Testis (tissue), 2 donors: ENCODE measurements at regions not wholly inside any gene's neighbourhood (a gene's known extent, or its start where the extent isn't known, plus 50 kb on each side); places are given as distances from the start of the nearest gene placed in this dataset.

Experiments used
- DNase-seq: peaks from one replicate; pipeline ENCODE4 v3.0.0-alpha.2; 2019
- H3K27ac ChIP-seq, 2 donors: fragments of 200-600 bp; sonication (generic); one replicate each; pipeline ENCODE4 v1.5.1; 2019
- H3K27me3 ChIP-seq: fragments of 200-600 bp; sonication (generic); one replicate; pipeline ENCODE4 v1.5.1; 2019
- H3K36me3 ChIP-seq: fragments of 200-600 bp; sonication (generic); one replicate; pipeline ENCODE4 v1.5.1; 2017; ENCODE audit warnings: low read depth; ENCODE audit errors: missing control alignments
- H3K4me1 ChIP-seq: fragments of 200-600 bp; sonication (generic); one replicate; pipeline ENCODE4 v1.5.1; 2019
- H3K4me3 ChIP-seq, 2 donors: fragments of 200-600 bp; sonication (generic); one replicate each; pipeline ENCODE4 v1.5.1; 2017 to 2019
- H3K9me3 ChIP-seq: fragments of 200-600 bp; sonication (generic); one replicate; pipeline ENCODE4 v1.5.1; 2017
- CTCF ChIP-seq, 3 experiments: fragments of 450-650 bp in 2 of 3; fragments of 200-600 bp in 1 of 3; sonication (generic) in 1 of 3; IDR thresholded peaks; one replicate each; pipeline ENCODE4 v1.5.1; 2016 to 2019; ENCODE audit warnings: antibody characterized with exemption in 3 of 3, mild to moderate bottlenecking in 2 of 3, moderate library complexity in 1 of 3
- POLR2A ChIP-seq: fragments of 450-650 bp; IDR thresholded peaks from one replicate; pipeline ENCODE4 v1.6.1; 2017; ENCODE audit warnings: antibody characterized with exemption, mild to moderate bottlenecking, moderate library complexity
- WGBS, 2 donors: methylation state at CpG; one replicate each; pipeline ENCODE4 v1.1.5; 2018; 5-methylcytosine and 5-hydroxymethylcytosine counted together
- intact Hi-C: fragments of 100-400 bp; cut with DNase I; formaldehyde crosslinking; loops from one replicate; pipeline ENCODE4 v1.15.1; 2023; ENCODE audit warnings: low total_unique reads

- Histone ChIP-seq H3K27me3 (no peaks in the 10 kb centered on the region), H3K9me3 (no peaks in the 10 kb centered on the region), H3K4me1 (no peaks in the 10 kb centered on the region), H3K4me3 (no peak overlapping the region), H3K27ac (no peak overlapping the region), H3K36me3 (no peaks in the 10 kb centered on the region)
- intact Hi-C loops = no loop called here
- WGBS, 2 donors = 86 to 88% methylated on average over 8 of the region's 8 CpGs
- no peak for TF ChIP-seq POLR2A
- TF ChIP-seq CTCF (IDR thresholded peaks at IDR 0.05) = no peak
- no peak for DNase-seq
These were observed 62.2 kb downstream of the MYEOV start for GRCh38 chr11:69355959-69356702.

- Histone ChIP-seq H3K9me3 (no peaks in the 10 kb centered on the region), H3K4me3 (no peak overlapping the region), H3K4me1 (no peaks in the 10 kb centered on the region), H3K27me3 (no peaks in the 10 kb centered on the region), H3K36me3 (no peaks in the 10 kb centered on the region), H3K27ac (no peak overlapping the region)
- DNase-seq = no peak
- intact Hi-C loops = no loop called here
- WGBS, 2 donors = 78 to 85% methylated on average over 12 to 15 of the region's 15 CpGs
- TF ChIP-seq CTCF (IDR thresholded peaks at IDR 0.05) (no peak), POLR2A (no peak)
These were observed 62.9 kb downstream of the MYEOV start for GRCh38 chr11:69356703-69357457.

- H3K4me3 ChIP-seq = no peak overlapping the region
- H3K27me3 ChIP-seq = no peaks in the 10 kb centered on the region
- TF ChIP-seq CTCF (IDR thresholded peaks at IDR 0.05) (no peak), POLR2A (no peak)
- H3K27ac ChIP-seq = no peak overlapping the region
- H3K4me1 ChIP-seq = no peaks in the 10 kb centered on the region
- WGBS, 2 donors = 88 to 90% methylated on average over 13 to 18 of the region's 18 CpGs
- H3K36me3 ChIP-seq = no peaks in the 10 kb centered on the region
- H3K9me3 ChIP-seq = no peaks in the 10 kb centered on the region
- DNase-seq = peak; percentile 10
- intact Hi-C loops = no loop called here
These were observed 63.8 kb downstream of the MYEOV start for GRCh38 chr11:69357458-69358397.

- peak; percentile 2 for DNase-seq
- intact Hi-C loops = no loop called here
- H3K4me1 ChIP-seq = no peaks in the 10 kb centered on the region
- no peaks in the 10 kb centered on the region for H3K36me3 ChIP-seq
- H3K9me3 ChIP-seq = no peaks in the 10 kb centered on the region
- WGBS, 2 donors = 91 to 92% methylated on average over 7 to 8 of the region's 8 CpGs
- no peak overlapping the region for H3K4me3 ChIP-seq
- no peaks in the 10 kb centered on the region for H3K27me3 ChIP-seq
- TF ChIP-seq POLR2A (no peak), CTCF (IDR thresholded peaks at IDR 0.05) (no peak)
- H3K27ac ChIP-seq = no peak overlapping the region
These were observed 64.6 kb downstream of the MYEOV start for GRCh38 chr11:69358398-69359020.
